GM12878 (cell line): ENCODE measurements at regions not wholly inside any gene's neighbourhood (a gene's known extent, or its start where the extent isn't known, plus 50 kb on each side); places are given as distances from the start of the nearest gene placed in this dataset.

ENCODE experiments used
- ATAC-seq: fragments of 200-7000 bp; cut with Tn5 transposase; 3 replicates; pipeline ENCODE4 v1.9.1; 2020; ENCODE audit warnings: mild to moderate bottlenecking, moderate library complexity
- BruUV-seq: library from RNA; stranded (reverse); fragments of 400-500 nt; replicated peaks from 2 replicates; lab custom pipeline; 2021; lab: Mats Ljungman, UMichigan
- CTCF ChIA-PET: fragments of 300-600 bp; sonication (Branson Sonifier 250); formaldehyde crosslinking; extraction: SDS; loops from one replicate; lab custom pipeline; 2021; ENCODE audit warnings: inconsistent platforms; lab: Yijun Ruan, JAX
- POLR2A ChIA-PET: fragments of 350-600 bp; formaldehyde crosslinking; extraction: SDS; loops from one replicate; lab custom pipeline; 2021; ENCODE audit warnings: inconsistent platforms; lab: Charles Lee
- RAD21 ChIA-PET: fragments of 300-600 bp; sonication (Branson Sonifier 250); formaldehyde crosslinking; loops from one replicate; lab custom pipeline; 2023; ENCODE audit warnings: antibody characterized with exemption; ENCODE audit not compliant: unreplicated experiment; lab: Charles Lee
- SMC1A ChIA-PET: fragments of 300-600 bp; sonication (Branson Sonifier 250); formaldehyde crosslinking; loops from one replicate; lab custom pipeline; 2023; ENCODE audit not compliant: unreplicated experiment, uncharacterized antibody; lab: Charles Lee
- DNase-seq: peaks from one replicate; pipeline ENCODE4 v3.0.0-alpha.2; 2011; ENCODE audit warnings: low read depth, low spot score
- FAIRE-seq: peaks from 3 replicates; lab custom pipeline; 2011; peaks lifted over from hg19 to GRCh38; lab: Jason Lieb, UNC
- H2AFZ ChIP-seq: 2 replicates; pipeline ENCODE4 v1.6.0; 2011; ENCODE audit warnings: low read depth, low read length, control low read depth; ENCODE audit not compliant: control insufficient read depth
- H3K27ac ChIP-seq: 2 replicates; pipeline ENCODE4 v1.5.1; 2011; ENCODE audit warnings: control low read depth; ENCODE audit not compliant: control insufficient read depth, insufficient read depth
- H3K27me3 ChIP-seq, 2 experiments: replicated peaks in 1 of 2; 2 replicates each; pipeline versions ENCODE4 v1.6.0 to v1.6.1; 2011; ENCODE audit warnings: low read length in 1 of 2; ENCODE audit not compliant: control insufficient read depth in 2 of 2, insufficient read depth in 2 of 2
- H3K36me3 ChIP-seq, 2 experiments: 2 replicates each; pipeline ENCODE4 v1.5.1; 2011; ENCODE audit warnings: low read length in 1 of 2; ENCODE audit not compliant: control insufficient read depth in 2 of 2, insufficient read depth in 2 of 2
- H3K4me1 ChIP-seq: 2 replicates; pipeline ENCODE4 v1.6.1; 2011; ENCODE audit warnings: mild to moderate bottlenecking, low read length, moderate library complexity, mixed read lengths; ENCODE audit not compliant: control insufficient read depth, insufficient read depth
- H3K4me2 ChIP-seq: 2 replicates; pipeline ENCODE4 v1.6.0; 2011; ENCODE audit warnings: control low read depth; ENCODE audit not compliant: control insufficient read depth, insufficient read depth
- H3K4me3 ChIP-seq: fragments of 200-600 bp; sonication (generic); 2 replicates; pipeline ENCODE4 v1.5.1; 2016
- H3K79me2 ChIP-seq: 2 replicates; pipeline ENCODE4 v1.6.0; 2011; ENCODE audit warnings: low read length; ENCODE audit not compliant: control insufficient read depth, insufficient read depth
- H3K9ac ChIP-seq: 2 replicates; pipeline ENCODE4 v1.8.0; 2011; ENCODE audit warnings: low read length, control low read depth, mixed read lengths; ENCODE audit not compliant: control insufficient read depth, insufficient read depth
- H3K9me3 ChIP-seq: replicated peaks from 3 replicates; pipeline ENCODE4 v1.5.1; 2011; ENCODE audit warnings: mild to moderate bottlenecking, low read length; ENCODE audit not compliant: control insufficient read depth, insufficient read depth
- H4K20me1 ChIP-seq: 2 replicates; pipeline ENCODE4 v1.6.0; 2011; ENCODE audit not compliant: control insufficient read depth, insufficient read depth
- BHLHE40 ChIP-seq, 2 experiments: fragments of 450-650 bp in 1 of 2; IDR thresholded peaks; 2 replicates each; pipeline ENCODE4 v1.6.1; 2011 to 2017; ENCODE audit warnings: low read depth in 2 of 2, borderline replicate concordance in 1 of 2, improper control_type of control experiment in 1 of 2, low read length in 1 of 2, mild to moderate bottlenecking in 1 of 2
- CHD4 ChIP-seq: fragments of 200-600 bp; sonication (generic); IDR thresholded peaks from 2 replicates; pipeline ENCODE4 v1.6.1; 2016; ENCODE audit warnings: mild to moderate bottlenecking
- DPF2 ChIP-seq: fragments of 450-650 bp; IDR thresholded peaks from 2 replicates; pipeline ENCODE4 v1.6.1; 2017; ENCODE audit warnings: mild to moderate bottlenecking
- FOXK2 ChIP-seq: fragments of 450-650 bp; IDR thresholded peaks from 2 replicates; pipeline ENCODE4 v1.6.1; 2017; ENCODE audit warnings: mild to moderate bottlenecking, moderate library complexity
- IKZF1 ChIP-seq: fragments of 450-650 bp; conservative IDR thresholded peaks from 2 replicates; pipeline ENCODE4 v1.6.1; 2017; ENCODE audit warnings: antibody characterized with exemption, mild to moderate bottlenecking
- JUND ChIP-seq: IDR thresholded peaks from 2 replicates; pipeline ENCODE4 v1.6.1; 2012; ENCODE audit warnings: low read depth, mild to moderate bottlenecking, low read length, improper control_type of control experiment, moderate library complexity
- LARP7 ChIP-seq: fragments of 450-650 bp; IDR thresholded peaks from 2 replicates; pipeline ENCODE4 v1.6.1; 2017; ENCODE audit warnings: mild to moderate bottlenecking
- NBN ChIP-seq: fragments of 450-650 bp; IDR thresholded peaks from 2 replicates; pipeline ENCODE4 v1.6.1; 2016
- NFIC ChIP-seq: IDR thresholded peaks from 2 replicates; pipeline ENCODE4 v1.6.1; 2012; ENCODE audit warnings: low read depth, mild to moderate bottlenecking, inconsistent platforms, low read length, moderate library complexity
- NR2C2 ChIP-seq: IDR thresholded peaks from 2 replicates; pipeline ENCODE4 v1.6.1; 2011; ENCODE audit warnings: borderline replicate concordance, low read depth; ENCODE audit not compliant: control insufficient read depth, insufficient read length
- PAX5 ChIP-seq: IDR thresholded peaks from 2 replicates; pipeline ENCODE4 v1.6.1; 2011; ENCODE audit warnings: low read depth, low read length, borderline replicate concordance
- POU2F2 ChIP-seq: IDR thresholded peaks from 3 replicates; pipeline ENCODE4 v1.6.1; 2011; ENCODE audit warnings: low read depth, mild to moderate bottlenecking, low read length, borderline replicate concordance
- RUNX3 ChIP-seq: IDR thresholded peaks from 2 replicates; pipeline ENCODE4 v1.6.1; 2012; ENCODE audit warnings: low read length, inconsistent platforms
- SIX5 ChIP-seq: IDR thresholded peaks from 2 replicates; pipeline ENCODE4 v1.6.1; 2011; ENCODE audit warnings: mild to moderate bottlenecking, low read depth, low read length, moderate library complexity; ENCODE audit not compliant: severe bottlenecking
- TCF7 ChIP-seq: IDR thresholded peaks from 2 replicates; pipeline ENCODE4 v1.6.1; 2014; ENCODE audit warnings: antibody characterized with exemption, borderline replicate concordance
- WGBS: methylation state at CpG from one replicate; pipeline ENCODE4 v1.1.6; 2016; ENCODE audit warnings: low lambda C conversion rate; ENCODE audit not compliant: insufficient replicate concordance, insufficient coverage; ENCODE audit errors: missing lambda C conversion rate; 5-methylcytosine and 5-hydroxymethylcytosine counted together
- in situ Hi-C: fragments of 300-500 bp; cut with MboI; formaldehyde crosslinking; loops from 9 replicates; pipeline ENCODE4 v1.14.3; 2018; ENCODE audit warnings: mixed read lengths
- intact Hi-C: fragments of 100-400 bp; cut with micrococcal nuclease; formaldehyde crosslinking; loops from one replicate; pipeline ENCODE4 v1.14.2; 2022; ENCODE audit not compliant: unreplicated experiment
- TF ChIP-seq, protein P1 (sequence below): fragments of 150-350 bp; IDR thresholded peaks from 2 replicates; pipeline ENCODE4 v1.6.1; 2016; ENCODE audit warnings: low read depth, low read length
- TF ChIP-seq, protein P2 (sequence below): fragments of 450-650 bp; IDR thresholded peaks from 2 replicates; pipeline ENCODE4 v1.6.1; 2016; ENCODE audit warnings: mild to moderate bottlenecking
- TF ChIP-seq, protein P3 (sequence below): IDR thresholded peaks from 2 replicates; pipeline ENCODE4 v1.6.1; 2011; ENCODE audit warnings: low read depth, low read length, improper control_type of control experiment, borderline replicate concordance
- TF ChIP-seq, protein P4 (sequence below): IDR thresholded peaks from 2 replicates; pipeline ENCODE4 v1.6.1; 2011; ENCODE audit warnings: borderline replicate concordance, low read depth, mild to moderate bottlenecking, moderate library complexity, mixed read lengths, low read length; ENCODE audit not compliant: insufficient read depth; ENCODE audit errors: extremely low read length

GRCh38 chr9:16070455-16071145, 517.8 kb downstream of the CCDC171 start:
- FAIRE-seq: no peak
- no peak for TF ChIP-seq RUNX3
- TF ChIP-seq, protein P1, sequence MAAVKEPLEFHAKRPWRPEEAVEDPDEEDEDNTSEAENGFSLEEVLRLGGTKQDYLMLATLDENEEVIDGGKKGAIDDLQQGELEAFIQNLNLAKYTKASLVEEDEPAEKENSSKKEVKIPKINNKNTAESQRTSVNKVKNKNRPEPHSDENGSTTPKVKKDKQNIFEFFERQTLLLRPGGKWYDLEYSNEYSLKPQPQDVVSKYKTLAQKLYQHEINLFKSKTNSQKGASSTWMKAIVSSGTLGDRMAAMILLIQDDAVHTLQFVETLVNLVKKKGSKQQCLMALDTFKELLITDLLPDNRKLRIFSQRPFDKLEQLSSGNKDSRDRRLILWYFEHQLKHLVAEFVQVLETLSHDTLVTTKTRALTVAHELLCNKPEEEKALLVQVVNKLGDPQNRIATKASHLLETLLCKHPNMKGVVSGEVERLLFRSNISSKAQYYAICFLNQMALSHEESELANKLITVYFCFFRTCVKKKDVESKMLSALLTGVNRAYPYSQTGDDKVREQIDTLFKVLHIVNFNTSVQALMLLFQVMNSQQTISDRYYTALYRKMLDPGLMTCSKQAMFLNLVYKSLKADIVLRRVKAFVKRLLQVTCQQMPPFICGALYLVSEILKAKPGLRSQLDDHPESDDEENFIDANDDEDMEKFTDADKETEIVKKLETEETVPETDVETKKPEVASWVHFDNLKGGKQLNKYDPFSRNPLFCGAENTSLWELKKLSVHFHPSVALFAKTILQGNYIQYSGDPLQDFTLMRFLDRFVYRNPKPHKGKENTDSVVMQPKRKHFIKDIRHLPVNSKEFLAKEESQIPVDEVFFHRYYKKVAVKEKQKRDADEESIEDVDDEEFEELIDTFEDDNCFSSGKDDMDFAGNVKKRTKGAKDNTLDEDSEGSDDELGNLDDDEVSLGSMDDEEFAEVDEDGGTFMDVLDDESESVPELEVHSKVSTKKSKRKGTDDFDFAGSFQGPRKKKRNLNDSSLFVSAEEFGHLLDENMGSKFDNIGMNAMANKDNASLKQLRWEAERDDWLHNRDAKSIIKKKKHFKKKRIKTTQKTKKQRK: no peak
- TF ChIP-seq SIX5: no peak
- no peak for TF ChIP-seq NR2C2
- no peak for TF ChIP-seq CHD4
- no peak for TF ChIP-seq BHLHE40 (IDR thresholded peaks at IDR 0.05; ENCODE audit: borderline replicate concordance in 1 of 2, low read depth in 2 of 2, low read length in 1 of 2)
- no peak for TF ChIP-seq JUND
- no peak for TF ChIP-seq LARP7
- TF ChIP-seq IKZF1: no peak
- no peak for TF ChIP-seq POU2F2
- TF ChIP-seq, protein P2, sequence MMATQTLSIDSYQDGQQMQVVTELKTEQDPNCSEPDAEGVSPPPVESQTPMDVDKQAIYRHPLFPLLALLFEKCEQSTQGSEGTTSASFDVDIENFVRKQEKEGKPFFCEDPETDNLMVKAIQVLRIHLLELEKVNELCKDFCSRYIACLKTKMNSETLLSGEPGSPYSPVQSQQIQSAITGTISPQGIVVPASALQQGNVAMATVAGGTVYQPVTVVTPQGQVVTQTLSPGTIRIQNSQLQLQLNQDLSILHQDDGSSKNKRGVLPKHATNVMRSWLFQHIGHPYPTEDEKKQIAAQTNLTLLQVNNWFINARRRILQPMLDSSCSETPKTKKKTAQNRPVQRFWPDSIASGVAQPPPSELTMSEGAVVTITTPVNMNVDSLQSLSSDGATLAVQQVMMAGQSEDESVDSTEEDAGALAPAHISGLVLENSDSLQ: no peak
- TF ChIP-seq, protein P3, sequence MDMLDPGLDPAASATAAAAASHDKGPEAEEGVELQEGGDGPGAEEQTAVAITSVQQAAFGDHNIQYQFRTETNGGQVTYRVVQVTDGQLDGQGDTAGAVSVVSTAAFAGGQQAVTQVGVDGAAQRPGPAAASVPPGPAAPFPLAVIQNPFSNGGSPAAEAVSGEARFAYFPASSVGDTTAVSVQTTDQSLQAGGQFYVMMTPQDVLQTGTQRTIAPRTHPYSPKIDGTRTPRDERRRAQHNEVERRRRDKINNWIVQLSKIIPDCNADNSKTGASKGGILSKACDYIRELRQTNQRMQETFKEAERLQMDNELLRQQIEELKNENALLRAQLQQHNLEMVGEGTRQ: no peak
- TF ChIP-seq FOXK2: no peak
- TF ChIP-seq PAX5: no peak
- TF ChIP-seq NBN: no peak
- no peak for TF ChIP-seq DPF2
- no peak for TF ChIP-seq TCF7
- TF ChIP-seq, protein P4, sequence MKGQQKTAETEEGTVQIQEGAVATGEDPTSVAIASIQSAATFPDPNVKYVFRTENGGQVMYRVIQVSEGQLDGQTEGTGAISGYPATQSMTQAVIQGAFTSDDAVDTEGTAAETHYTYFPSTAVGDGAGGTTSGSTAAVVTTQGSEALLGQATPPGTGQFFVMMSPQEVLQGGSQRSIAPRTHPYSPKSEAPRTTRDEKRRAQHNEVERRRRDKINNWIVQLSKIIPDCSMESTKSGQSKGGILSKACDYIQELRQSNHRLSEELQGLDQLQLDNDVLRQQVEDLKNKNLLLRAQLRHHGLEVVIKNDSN: no peak
- TF ChIP-seq NFIC: no peak
- Histone ChIP-seq H3K4me1 (no peaks in the 10 kb centered on the region), H3K27me3 (no peaks in the 10 kb centered on the region; a peak in 1 of 4 replicates), H2AFZ (no peak overlapping the region), H3K4me3 (no peak overlapping the region), H4K20me1 (no peaks in the 10 kb centered on the region), H3K36me3 (no peaks in the 10 kb centered on the region), H3K9me3 (no peaks in the 10 kb centered on the region), H3K27ac (no peak overlapping the region), H3K79me2 (no peaks in the 10 kb centered on the region), H3K4me2 (no peak overlapping the region), H3K9ac (no peak overlapping the region)
- WGBS: 31% methylated on average over 8 of the region's 8 CpGs
- no peak for DNase-seq
- intact Hi-C loops: no loop called here
- CTCF ChIA-PET: interaction anchor here (1.0 kb wide), 1 partner anchor 21 kb away, joined by 3 read pairs; no protein-coding TSS in a partner anchor
- POLR2A ChIA-PET: no interaction called here
- no TSS peak for BruUV-seq
- in situ Hi-C loops: no loop called here
- SMC1A ChIA-PET: interaction anchor here (0.8 kb wide), 1 partner anchor 30 kb away, joined by 3 read pairs; no protein-coding TSS in a partner anchor
- ATAC-seq: no peak
- RAD21 ChIA-PET: no interaction called here
